ENCODE measurements at regions not wholly inside any gene's neighbourhood (a gene's known extent, or its start where the extent isn't known, plus 50 kb on each side); places are given as distances from the start of the nearest gene placed in this dataset.

DNA sequence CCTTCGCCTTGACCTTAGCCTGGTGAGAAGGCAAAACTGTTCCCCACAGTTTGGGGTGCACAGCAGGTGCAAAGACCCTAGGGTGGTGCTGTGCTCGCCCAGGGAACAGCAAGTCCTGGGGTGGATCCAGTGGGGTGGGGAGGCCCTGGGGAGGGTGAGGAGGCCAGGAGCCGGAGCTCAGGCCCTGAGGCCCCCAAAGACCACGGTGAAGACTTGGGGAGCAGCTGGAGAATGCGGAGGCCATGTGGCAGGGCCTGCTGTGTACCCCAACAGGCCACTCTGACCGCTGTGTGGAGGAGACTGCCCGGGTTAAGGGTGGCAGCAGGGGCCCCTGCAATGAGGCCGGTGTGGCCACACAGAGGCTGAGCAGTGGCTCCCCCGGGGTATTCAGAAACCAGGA is 101.1 kb upstream of the RTL6 start:
- intact Hi-C loops (cut with DNase I), result no loop called here
- Histone ChIP-seq H3K27ac (no peak overlapping the region), H3K9me3 (no peaks in the 10 kb centered on the region), H3K4me1 (peaks cover 10% of the 10 kb centered on the region), H3K4me3 (no peak overlapping the region), H3K27me3 (no peaks in the 10 kb centered on the region), H3K36me3 (no peaks in the 10 kb centered on the region)
- TF ChIP-seq POLR2A (IDR thresholded peaks at IDR 0.05) (no peak), POLR2AphosphoS5 (IDR thresholded peaks at IDR 0.05; ENCODE audit: insufficient read depth in 1 of 2, low read depth in 1 of 2) (no peak)
- TF ChIP-seq, protein P1, sequence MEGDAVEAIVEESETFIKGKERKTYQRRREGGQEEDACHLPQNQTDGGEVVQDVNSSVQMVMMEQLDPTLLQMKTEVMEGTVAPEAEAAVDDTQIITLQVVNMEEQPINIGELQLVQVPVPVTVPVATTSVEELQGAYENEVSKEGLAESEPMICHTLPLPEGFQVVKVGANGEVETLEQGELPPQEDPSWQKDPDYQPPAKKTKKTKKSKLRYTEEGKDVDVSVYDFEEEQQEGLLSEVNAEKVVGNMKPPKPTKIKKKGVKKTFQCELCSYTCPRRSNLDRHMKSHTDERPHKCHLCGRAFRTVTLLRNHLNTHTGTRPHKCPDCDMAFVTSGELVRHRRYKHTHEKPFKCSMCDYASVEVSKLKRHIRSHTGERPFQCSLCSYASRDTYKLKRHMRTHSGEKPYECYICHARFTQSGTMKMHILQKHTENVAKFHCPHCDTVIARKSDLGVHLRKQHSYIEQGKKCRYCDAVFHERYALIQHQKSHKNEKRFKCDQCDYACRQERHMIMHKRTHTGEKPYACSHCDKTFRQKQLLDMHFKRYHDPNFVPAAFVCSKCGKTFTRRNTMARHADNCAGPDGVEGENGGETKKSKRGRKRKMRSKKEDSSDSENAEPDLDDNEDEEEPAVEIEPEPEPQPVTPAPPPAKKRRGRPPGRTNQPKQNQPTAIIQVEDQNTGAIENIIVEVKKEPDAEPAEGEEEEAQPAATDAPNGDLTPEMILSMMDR (IDR thresholded peaks at IDR 0.05), result no peak
- DNase-seq (ENCODE audit: extremely low spot score in 2 of 2), result no peak

DNA sequence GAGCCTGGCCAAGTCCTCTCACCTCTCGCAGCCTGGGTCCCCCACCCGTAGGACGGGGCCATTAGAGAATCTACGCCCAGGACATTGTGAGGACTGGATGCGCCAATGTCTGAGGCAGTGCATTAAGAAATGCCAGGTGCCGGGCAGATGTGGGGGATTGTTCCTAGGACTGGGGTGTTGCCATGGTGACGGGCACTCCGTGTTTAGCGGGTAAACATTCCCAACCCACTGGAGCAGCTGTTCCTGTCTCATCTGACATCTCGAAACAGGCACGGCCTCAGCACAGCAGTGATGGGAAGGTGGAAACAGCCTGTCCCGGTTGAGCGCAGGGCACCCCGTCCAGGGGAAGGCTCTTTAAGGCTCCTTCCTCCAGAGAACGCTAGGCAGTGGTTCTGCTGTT is 99.6 kb upstream of the RTL6 start:
- H3K27ac ChIP-seq, result no peak overlapping the region
- no peaks in the 10 kb centered on the region for H3K9me3 ChIP-seq
- TF ChIP-seq POLR2AphosphoS5 (IDR thresholded peaks at IDR 0.05; ENCODE audit: insufficient read depth in 1 of 2, low read depth in 1 of 2) (no peak), POLR2A (IDR thresholded peaks at IDR 0.05) (no peak)
- TF ChIP-seq, protein P1 (IDR thresholded peaks at IDR 0.05), result no peak
- no peaks in the 10 kb centered on the region for H3K27me3 ChIP-seq
- H3K4me3 ChIP-seq, result no peak overlapping the region
- H3K4me1 ChIP-seq, result peaks cover 10% of the 10 kb centered on the region
- DNase-seq (ENCODE audit: extremely low spot score in 2 of 2), result no peak
- no peaks in the 10 kb centered on the region for H3K36me3 ChIP-seq
- intact Hi-C loops (cut with DNase I), result no loop called here

DNA sequence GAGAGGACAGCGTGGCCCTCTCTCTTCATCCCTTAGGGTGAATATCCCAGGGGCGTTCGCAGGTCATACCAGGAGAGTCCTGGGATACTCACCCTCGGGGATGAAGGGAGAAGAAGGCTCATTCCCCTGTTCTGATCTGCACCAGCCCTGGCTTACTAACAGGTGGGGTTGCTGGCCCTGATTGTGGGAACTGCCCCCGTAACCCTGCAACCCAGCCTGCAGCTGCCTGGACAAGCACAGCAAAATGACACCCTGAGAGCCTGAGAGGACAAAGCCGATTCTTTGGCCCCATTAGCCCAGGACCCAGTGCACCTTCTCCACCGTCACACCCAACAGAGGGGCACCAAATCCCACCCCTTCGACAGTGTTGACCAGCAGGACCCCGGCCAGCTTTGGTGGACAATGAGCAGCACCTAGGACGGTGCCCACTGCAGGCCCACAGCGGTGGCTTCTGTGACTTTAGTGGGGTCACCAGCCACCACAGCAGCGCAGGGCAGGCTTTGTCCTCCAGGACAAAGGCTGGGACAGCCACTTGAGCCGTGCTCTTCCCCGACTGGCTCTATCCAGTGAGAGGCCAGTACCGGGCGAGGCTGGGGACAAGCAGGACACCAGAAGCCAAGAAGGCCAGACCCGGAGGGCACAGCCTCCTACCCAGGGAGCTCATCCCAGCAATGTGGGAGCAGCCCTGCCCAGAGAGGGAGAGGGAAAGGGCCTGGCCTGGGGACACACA is 98.5 kb upstream of the RTL6 start:
- Histone ChIP-seq H3K27me3 (no peaks in the 10 kb centered on the region), H3K9me3 (no peaks in the 10 kb centered on the region), H3K27ac (no peak overlapping the region), H3K4me1 (peaks cover 10% of the 10 kb centered on the region), H3K4me3 (peak overlapping the region in 1 of 2 donors; percentile 24), H3K36me3 (no peaks in the 10 kb centered on the region)
- intact Hi-C loops (cut with DNase I), result no loop called here
- TF ChIP-seq POLR2A (IDR thresholded peaks at IDR 0.05) (no peak), POLR2AphosphoS5 (IDR thresholded peaks at IDR 0.05; ENCODE audit: insufficient read depth in 1 of 2, low read depth in 1 of 2) (no peak)
- TF ChIP-seq, protein P1 (IDR thresholded peaks at IDR 0.05), result no peak
- DNase-seq (ENCODE audit: extremely low spot score in 2 of 2), result no peak

DNA sequence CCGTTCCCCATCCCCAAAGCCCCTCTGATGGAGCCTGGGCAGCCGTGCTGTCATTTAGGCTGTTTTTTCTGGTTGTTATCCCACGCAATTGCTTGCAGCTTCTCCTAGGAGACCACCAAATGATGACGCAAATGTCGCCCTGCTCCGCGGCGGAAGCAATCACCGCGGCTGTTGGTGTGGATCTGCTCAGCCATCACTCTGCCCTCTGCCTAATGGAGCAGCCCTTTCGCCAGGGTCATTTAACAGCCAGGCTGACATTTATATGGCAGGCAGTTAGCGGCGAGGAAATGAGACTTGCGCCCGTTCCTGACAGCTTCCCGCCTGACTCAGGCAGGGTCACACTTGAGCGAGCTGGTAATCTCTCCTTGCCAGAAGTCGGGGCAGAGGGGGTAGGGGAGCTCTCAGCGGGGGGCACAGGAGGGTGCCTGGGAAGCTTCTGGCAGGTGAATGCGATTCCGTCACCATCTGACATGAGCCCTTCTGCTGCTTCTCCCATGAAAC is 97.9 kb upstream of the RTL6 start:
- peaks cover 10% of the 10 kb centered on the region for H3K4me1 ChIP-seq
- intact Hi-C loops (cut with DNase I), result no loop called here
- no peaks in the 10 kb centered on the region for H3K9me3 ChIP-seq
- H3K4me3 ChIP-seq, result peak overlapping the region in 1 of 2 donors; percentile 24
- TF ChIP-seq POLR2A (IDR thresholded peaks at IDR 0.05) (no peak), POLR2AphosphoS5 (IDR thresholded peaks at IDR 0.05; ENCODE audit: insufficient read depth in 1 of 2, low read depth in 1 of 2) (no peak)
- TF ChIP-seq, protein P1 (IDR thresholded peaks at IDR 0.05), result no peak
- no peak overlapping the region for H3K27ac ChIP-seq
- DNase-seq (ENCODE audit: extremely low spot score in 2 of 2), result no peak
- H3K27me3 ChIP-seq, result no peaks in the 10 kb centered on the region
- no peaks in the 10 kb centered on the region for H3K36me3 ChIP-seq

DNA sequence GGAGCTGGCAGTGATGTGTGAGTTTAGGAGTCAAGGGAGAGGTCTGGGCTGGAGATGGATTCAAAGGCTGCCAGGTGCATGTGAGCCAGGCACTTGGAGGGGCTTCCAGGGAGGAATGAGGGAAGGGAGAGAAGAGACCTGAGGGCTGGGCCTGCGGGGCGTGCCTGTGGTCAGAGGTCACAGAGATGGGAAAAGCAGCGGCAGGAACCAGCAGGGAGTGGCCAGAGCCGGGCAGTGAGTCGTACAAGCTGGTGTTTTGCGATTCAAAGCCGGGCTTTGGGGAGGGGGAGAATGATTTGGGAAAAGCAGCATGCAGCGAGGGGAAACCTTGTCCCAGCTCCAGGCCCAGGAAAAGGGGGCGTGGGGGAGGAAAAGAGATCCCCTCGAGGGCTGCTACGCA is 96.9 kb upstream of the RTL6 start:
- DNase-seq (ENCODE audit: extremely low spot score in 2 of 2), result no peak
- Histone ChIP-seq H3K4me1 (peaks cover 10% of the 10 kb centered on the region), H3K4me3 (no peak overlapping the region), H3K36me3 (no peaks in the 10 kb centered on the region), H3K27me3 (no peaks in the 10 kb centered on the region), H3K9me3 (no peaks in the 10 kb centered on the region), H3K27ac (no peak overlapping the region)
- TF ChIP-seq POLR2A (IDR thresholded peaks at IDR 0.05) (no peak), POLR2AphosphoS5 (IDR thresholded peaks at IDR 0.05; ENCODE audit: insufficient read depth in 1 of 2, low read depth in 1 of 2) (no peak)
- TF ChIP-seq, protein P1 (IDR thresholded peaks at IDR 0.05), result no peak
- intact Hi-C loops (cut with DNase I), result no loop called here
